B cell (primary cell): ENCODE measurements at regions not wholly inside any gene's neighbourhood (a gene's known extent, or its start where the extent isn't known, plus 50 kb on each side); places are given as distances from the start of the nearest gene placed in this dataset.

ENCODE experiments used
- ATAC-seq: fragments of 200-7000 bp; cut with Tn5 transposase; one replicate; pipeline ENCODE4 v1.10.0; 2021; ENCODE audit warnings: low read depth, mild to moderate bottlenecking, moderate number of reproducible peaks, moderate library complexity
- CTCF ChIA-PET: fragments of 350-600 bp; sonication (Branson Sonifier 250); formaldehyde crosslinking; loops from one replicate; lab custom pipeline; 2021; ENCODE audit warnings: antibody characterized with exemption, inconsistent platforms; lab: Charles Lee
- POLR2A ChIA-PET: fragments of 350-600 bp; sonication (Branson Sonifier 250); formaldehyde crosslinking; loops from one replicate; lab custom pipeline; 2021; ENCODE audit warnings: antibody characterized with exemption; lab: Charles Lee
- DNase-seq: peaks from one replicate; pipeline ENCODE4 v3.0.0; 2013
- H2AFZ ChIP-seq: 2 replicates; pipeline ENCODE4 v1.6.1; 2012; ENCODE audit warnings: mild to moderate bottlenecking, low read depth, low read length; ENCODE audit not compliant: insufficient read depth, poor library complexity, severe bottlenecking
- H3K27ac ChIP-seq, 2 donors: 1 replicate in 1 of 2; 2 replicates in 1 of 2; pipeline ENCODE4 v1.5.1; 2012 to 2013; ENCODE audit warnings: low read length in 2 of 2, mild to moderate bottlenecking in 2 of 2, moderate library complexity in 1 of 2
- H3K27me3 ChIP-seq, 4 experiments: fragments of 200-600 bp in 1 of 4; sonication (generic) in 1 of 4; replicated peaks in 1 of 4; 1 replicate in 2 of 4; 2 replicates in 2 of 4; pipeline versions ENCODE4 v1.6.1 to v1.7.0; 2013 to 2016; ENCODE audit warnings: low read length in 3 of 4, mild to moderate bottlenecking in 2 of 4, mixed read lengths in 1 of 4, moderate library complexity in 1 of 4; ENCODE audit not compliant: insufficient read depth in 4 of 4, control insufficient read depth in 3 of 4; ENCODE audit errors: control extremely low read depth in 1 of 4
- H3K36me3 ChIP-seq, 2 experiments: replicated peaks in 1 of 2; 1 replicate in 1 of 2; 2 replicates in 1 of 2; pipeline versions ENCODE4 v1.6.1 to v1.7.1; 2013; ENCODE audit warnings: low read length in 1 of 2; ENCODE audit not compliant: insufficient read depth in 2 of 2, control insufficient read depth in 1 of 2; ENCODE audit errors: control extremely low read depth in 1 of 2, extremely low read depth in 1 of 2
- H3K4me1 ChIP-seq, 2 donors: fragments of 200-600 bp in 1 of 2; sonication (generic) in 1 of 2; 1 replicate in 1 of 2; 2 replicates in 1 of 2; pipeline versions ENCODE4 v1.5.1 to v1.6.1; 2013 to 2017; ENCODE audit warnings: low read length in 2 of 2; ENCODE audit not compliant: control insufficient read depth in 2 of 2, insufficient read depth in 2 of 2
- H3K4me2 ChIP-seq: replicated peaks from 2 replicates; pipeline ENCODE3; 2012; ENCODE audit warnings: mild to moderate bottlenecking, low read depth, low read length; ENCODE audit not compliant: poor library complexity, severe bottlenecking
- H3K4me3 ChIP-seq, 5 experiments: fragments of 200-600 bp in 1 of 5; sonication (generic) in 1 of 5; 1 replicate in 3 of 5; 2 replicates in 2 of 5; pipeline versions ENCODE4 v1.5.1 to v1.7.0; 2011 to 2016; ENCODE audit warnings: low read length in 4 of 5, mild to moderate bottlenecking in 4 of 5, low read depth in 2 of 5, control low read depth in 1 of 5, moderate library complexity in 1 of 5; ENCODE audit not compliant: insufficient read depth in 1 of 5; ENCODE audit errors: control extremely low read depth in 1 of 5, extremely low read depth in 1 of 5
- H3K79me2 ChIP-seq: fragments of 200-600 bp; sonication (generic); one replicate; pipeline ENCODE4 v1.6.0; 2016; ENCODE audit warnings: low read length; ENCODE audit not compliant: control insufficient read depth, insufficient read depth
- H3K9ac ChIP-seq: fragments of 200-600 bp; sonication (generic); 2 replicates; pipeline ENCODE4 v1.6.1; 2017; ENCODE audit warnings: mild to moderate bottlenecking, low read length, moderate library complexity
- H3K9me3 ChIP-seq, 3 donors: one replicate each; pipeline versions ENCODE4 v1.6.1 to v1.7.1; 2013; ENCODE audit warnings: low read length in 2 of 3; ENCODE audit not compliant: control insufficient read depth in 2 of 3, insufficient read depth in 1 of 3; ENCODE audit errors: control extremely low read depth in 1 of 3
- H4K20me1 ChIP-seq: 2 replicates; pipeline ENCODE4 v1.6.0; 2012; ENCODE audit warnings: mild to moderate bottlenecking, low read length; ENCODE audit not compliant: insufficient read depth, control insufficient read depth, poor library complexity, severe bottlenecking
- H3K27ac Mint-ChIP-seq: one replicate; pipeline ENCODE4 v1.8.0; 2021; ENCODE audit warnings: mixed read lengths
- H3K27me3 Mint-ChIP-seq: one replicate; pipeline ENCODE4 v1.8.0; 2021; ENCODE audit warnings: mixed read lengths
- H3K4me1 Mint-ChIP-seq: one replicate; pipeline ENCODE4 v1.8.0; 2021; ENCODE audit warnings: mixed read lengths
- H3K4me3 Mint-ChIP-seq: one replicate; pipeline ENCODE4 v1.8.0; 2021; ENCODE audit warnings: mixed read lengths
- H3K9me3 Mint-ChIP-seq: one replicate; pipeline ENCODE4 v1.8.0; 2022; ENCODE audit warnings: mixed read lengths; ENCODE audit not compliant: insufficient read depth
- CTCF ChIP-seq: fragments of 200-600 bp; IDR thresholded peaks from one replicate; pipeline ENCODE4 v1.8.0; 2022; ENCODE audit warnings: antibody characterized with exemption, mild to moderate bottlenecking
- EZH2 ChIP-seq: IDR thresholded peaks from 2 replicates; pipeline ENCODE4 v1.6.1; 2012; ENCODE audit warnings: borderline replicate concordance, low read depth, mild to moderate bottlenecking, moderate library complexity, low read length; ENCODE audit not compliant: insufficient read depth, poor library complexity, severe bottlenecking
- WGBS: methylation state at CpG from one replicate; pipeline ENCODE4 v1.1.5; 2013; ENCODE audit warnings: missing lambda C conversion rate; ENCODE audit not compliant: insufficient coverage; 5-methylcytosine and 5-hydroxymethylcytosine counted together
- intact Hi-C: fragments of 100-400 bp; cut with micrococcal nuclease; formaldehyde crosslinking; loops from one replicate; pipeline ENCODE4 v1.10.0; 2022

GRCh38 chr3:68173012-68173634 is 518.7 kb upstream of the SUCLG2 start:
- Histone ChIP-seq H3K36me3 (no peaks in the 10 kb centered on the region), H3K27ac (no peak overlapping the region), H3K79me2 (no peaks in the 10 kb centered on the region), H3K4me3 (no peak overlapping the region), H2AFZ (no peak overlapping the region), H4K20me1 (no peaks in the 10 kb centered on the region), H3K27me3 (no peaks in the 10 kb centered on the region), H3K4me2 (no peak overlapping the region), H3K4me1 (no peaks in the 10 kb centered on the region), H3K9me3 (peaks cover 6 to 10% (median 7%) of the 10 kb centered on the region in 3 donors), H3K9ac (no peak overlapping the region)
- Mint-ChIP-seq H3K27ac (no peak overlapping the region), H3K9me3 (peaks cover 26% of the 10 kb centered on the region), H3K4me3 (no peak overlapping the region), H3K4me1 (no peaks in the 10 kb centered on the region), H3K27me3 (no peaks in the 10 kb centered on the region)
- no peak for TF ChIP-seq EZH2
- DNase-seq (no peak), ATAC-seq (no peak)
- intact Hi-C loops: no loop called here
- WGBS: no CpG with 5 or more reads among the region's 3 CpGs
- ChIA-PET POLR2A (no interaction called here), CTCF (no interaction called here)

GRCh38 chr3:68172039-68172438 is 517.6 kb upstream of the SUCLG2 start:
- POLR2A ChIA-PET: no interaction called here
- CTCF ChIA-PET: no interaction called here
- WGBS: 100% methylated on average over 1 of the region's 2 CpGs
- Histone ChIP-seq H3K27me3 (no peaks in the 10 kb centered on the region), H3K9me3 (peaks cover 6 to 10% (median 7%) of the 10 kb centered on the region in 3 donors), H3K4me2 (no peak overlapping the region), H3K4me3 (no peak overlapping the region), H2AFZ (no peak overlapping the region), H3K79me2 (no peaks in the 10 kb centered on the region), H3K4me1 (no peaks in the 10 kb centered on the region), H4K20me1 (no peaks in the 10 kb centered on the region), H3K27ac (no peak overlapping the region), H3K9ac (no peak overlapping the region), H3K36me3 (no peaks in the 10 kb centered on the region)
- ATAC-seq: no peak
- H3K4me1 Mint-ChIP-seq: no peaks in the 10 kb centered on the region
- H3K9me3 Mint-ChIP-seq: peaks cover 26% of the 10 kb centered on the region
- intact Hi-C loops: no loop called here
- H3K4me3 Mint-ChIP-seq: no peak overlapping the region
- no peaks in the 10 kb centered on the region for H3K27me3 Mint-ChIP-seq
- no peak overlapping the region for H3K27ac Mint-ChIP-seq
- TF ChIP-seq EZH2 (no peak), CTCF (no peak)
- DNase-seq: no peak
